GM12873 (cell line): ENCODE measurements at regions not wholly inside any gene's neighbourhood (a gene's known extent, or its start where the extent isn't known, plus 50 kb on each side); places are given as distances from the start of the nearest gene placed in this dataset.

ENCODE experiments used
- CTCF ChIP-seq: IDR thresholded peaks from 2 replicates; pipeline ENCODE4 v1.5.1; 2012; ENCODE audit warnings: low read depth, mild to moderate bottlenecking, moderate library complexity, low read length, control low read depth; ENCODE audit not compliant: insufficient read depth; ENCODE audit errors: missing control alignments

GRCh38 chr3:107880702-107881101 is 210.1 kb downstream of the CD47 start:
- TF ChIP-seq CTCF, result no peak

- no peak for TF ChIP-seq CTCF
Observed at GRCh38 chr3:107877936-107878335, 212.9 kb downstream of the CD47 start.

- TF ChIP-seq CTCF, result no peak
Observed at GRCh38 chr3:107870943-107871638, 219.7 kb downstream of the CD47 start.

- no peak for TF ChIP-seq CTCF
Observed at GRCh38 chr3:107870096-107870495, 220.7 kb downstream of the CD47 start.

- TF ChIP-seq CTCF, result no peak
Observed at GRCh38 chr3:107868449-107868848, 222.4 kb downstream of the CD47 start.

GRCh38 chr3:107861904-107862303 is 228.9 kb downstream of the CD47 start:
- TF ChIP-seq CTCF, result no peak

- TF ChIP-seq CTCF, result no peak
Observed at GRCh38 chr3:107861422-107861821, 229.4 kb downstream of the CD47 start.
